NB4 (cell line): ENCODE measurements at regions not wholly inside any gene's neighbourhood (a gene's known extent, or its start where the extent isn't known, plus 50 kb on each side); places are given as distances from the start of the nearest gene placed in this dataset.

Experiments
- DNase-seq: peaks from one replicate; pipeline ENCODE4 v3.0.0; 2010; ENCODE audit warnings: low read depth
- H3K4me3 ChIP-seq: one replicate; pipeline ENCODE4 v1.5.1; 2011; ENCODE audit warnings: mild to moderate bottlenecking, low read depth, low read length, moderate library complexity
- MYC ChIP-seq: IDR thresholded peaks from 2 replicates; pipeline ENCODE4 v1.6.1; 2011; ENCODE audit warnings: low read depth, low read length
- POLR2A ChIP-seq: IDR thresholded peaks from 2 replicates; pipeline ENCODE4 v1.6.1; 2011; ENCODE audit warnings: mild to moderate bottlenecking; ENCODE audit not compliant: insufficient read length; ENCODE audit errors: extremely low read depth
- TF ChIP-seq, protein P1 (sequence below): IDR thresholded peaks from 2 replicates; pipeline ENCODE4 v1.6.1; 2011; ENCODE audit warnings: low read depth, low read length
- TF ChIP-seq, protein P2 (sequence below): IDR thresholded peaks from one replicate; pipeline ENCODE4 v1.5.1; 2012; ENCODE audit warnings: low read depth, low read length

DNA sequence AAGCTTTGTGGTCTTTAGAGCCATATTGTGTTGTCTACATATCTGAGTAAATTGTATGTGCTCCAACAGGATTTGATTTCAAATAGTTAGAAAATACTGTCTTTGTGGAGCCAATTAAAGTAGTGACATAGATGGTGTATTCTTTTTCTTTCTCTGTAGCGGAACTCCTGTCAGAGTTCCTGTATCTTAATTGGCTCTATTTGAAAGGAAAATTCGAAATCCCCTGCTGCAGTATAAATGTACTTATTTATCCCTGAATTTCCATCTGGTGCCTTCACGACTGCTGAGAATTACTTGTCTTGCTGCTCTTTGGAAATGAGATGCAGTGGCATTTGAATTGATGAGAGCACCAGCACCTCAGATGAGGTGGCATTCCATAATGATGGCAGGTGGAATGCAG, 546.7 kb upstream of the SGCD start:
- DNase-seq = no peak
- no peak overlapping the region for H3K4me3 ChIP-seq
- TF ChIP-seq, protein P1, sequence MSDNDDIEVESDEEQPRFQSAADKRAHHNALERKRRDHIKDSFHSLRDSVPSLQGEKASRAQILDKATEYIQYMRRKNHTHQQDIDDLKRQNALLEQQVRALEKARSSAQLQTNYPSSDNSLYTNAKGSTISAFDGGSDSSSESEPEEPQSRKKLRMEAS = no peak
- TF ChIP-seq MYC (no peak), POLR2A (no peak)
- TF ChIP-seq, protein P2, sequence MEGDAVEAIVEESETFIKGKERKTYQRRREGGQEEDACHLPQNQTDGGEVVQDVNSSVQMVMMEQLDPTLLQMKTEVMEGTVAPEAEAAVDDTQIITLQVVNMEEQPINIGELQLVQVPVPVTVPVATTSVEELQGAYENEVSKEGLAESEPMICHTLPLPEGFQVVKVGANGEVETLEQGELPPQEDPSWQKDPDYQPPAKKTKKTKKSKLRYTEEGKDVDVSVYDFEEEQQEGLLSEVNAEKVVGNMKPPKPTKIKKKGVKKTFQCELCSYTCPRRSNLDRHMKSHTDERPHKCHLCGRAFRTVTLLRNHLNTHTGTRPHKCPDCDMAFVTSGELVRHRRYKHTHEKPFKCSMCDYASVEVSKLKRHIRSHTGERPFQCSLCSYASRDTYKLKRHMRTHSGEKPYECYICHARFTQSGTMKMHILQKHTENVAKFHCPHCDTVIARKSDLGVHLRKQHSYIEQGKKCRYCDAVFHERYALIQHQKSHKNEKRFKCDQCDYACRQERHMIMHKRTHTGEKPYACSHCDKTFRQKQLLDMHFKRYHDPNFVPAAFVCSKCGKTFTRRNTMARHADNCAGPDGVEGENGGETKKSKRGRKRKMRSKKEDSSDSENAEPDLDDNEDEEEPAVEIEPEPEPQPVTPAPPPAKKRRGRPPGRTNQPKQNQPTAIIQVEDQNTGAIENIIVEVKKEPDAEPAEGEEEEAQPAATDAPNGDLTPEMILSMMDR = no peak

DNA sequence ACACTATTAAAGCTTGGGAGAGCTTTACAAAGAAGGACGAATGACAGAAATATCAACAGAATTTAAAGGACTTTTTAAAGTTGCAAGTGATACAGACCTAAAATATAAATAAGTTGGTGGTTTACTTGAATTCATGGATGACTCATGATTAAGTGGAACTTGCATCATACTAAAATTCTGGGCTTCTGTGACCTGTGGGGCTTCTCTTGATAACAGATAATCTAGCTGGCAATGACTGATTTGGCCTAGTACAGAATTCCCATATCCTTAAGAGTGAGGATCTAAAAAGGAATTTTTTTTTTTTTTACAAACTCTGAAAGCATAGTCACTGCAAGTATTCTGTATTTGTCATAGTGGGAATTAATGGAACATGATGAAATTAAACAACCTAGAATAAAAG, 543.7 kb upstream of the SGCD start:
- TF ChIP-seq MYC (no peak), POLR2A (no peak)
- no peak overlapping the region for H3K4me3 ChIP-seq
- no peak for DNase-seq

DNA sequence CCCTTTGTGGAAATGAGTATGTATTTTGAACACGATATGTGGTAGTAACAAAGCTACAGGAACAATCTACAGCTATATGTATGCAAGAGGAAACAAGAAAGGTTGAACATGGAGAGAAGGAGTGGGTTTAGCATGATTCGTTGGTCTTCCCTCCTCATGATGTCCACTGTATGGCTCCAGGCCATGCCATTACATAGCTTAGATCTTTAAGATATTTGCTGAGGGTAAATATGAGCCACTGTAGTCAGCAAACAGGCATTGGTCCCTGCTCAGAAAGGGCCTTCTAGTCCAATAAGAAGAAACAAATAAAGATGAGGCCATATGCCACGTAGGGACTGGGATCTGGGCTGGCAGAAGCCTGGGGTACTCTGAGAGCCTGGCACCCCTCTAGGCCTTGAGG, 543.2 kb upstream of the SGCD start:
- no peak for DNase-seq
- H3K4me3 ChIP-seq = no peak overlapping the region
- no peak for TF ChIP-seq POLR2A
- no peak for TF ChIP-seq MYC
- TF ChIP-seq, protein P1 = no peak
- TF ChIP-seq, protein P2 = no peak

DNA sequence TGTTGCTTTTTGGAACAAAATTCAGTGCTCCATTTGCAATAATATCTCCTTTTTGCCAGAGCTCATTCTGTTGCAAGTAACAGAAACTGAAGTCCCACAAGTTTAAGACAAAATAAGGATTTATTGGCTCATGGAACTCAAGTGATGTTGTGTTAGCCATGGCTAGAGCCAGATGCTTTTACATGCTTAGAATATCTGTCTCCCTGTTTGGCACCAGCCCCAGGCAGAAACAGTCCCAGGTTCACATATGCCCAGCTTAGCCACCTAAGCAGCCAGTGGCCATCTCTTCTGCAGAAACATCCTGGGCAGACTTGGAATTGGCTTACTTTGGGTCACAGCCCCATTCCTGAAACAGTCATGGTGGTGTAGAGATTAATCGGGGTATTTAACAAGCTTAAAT, 540.9 kb upstream of the SGCD start:
- DNase-seq = no peak
- H3K4me3 ChIP-seq = no peak overlapping the region
- TF ChIP-seq, protein P1 = no peak
- TF ChIP-seq, protein P2 = no peak
- TF ChIP-seq MYC (no peak), POLR2A (no peak)

DNA sequence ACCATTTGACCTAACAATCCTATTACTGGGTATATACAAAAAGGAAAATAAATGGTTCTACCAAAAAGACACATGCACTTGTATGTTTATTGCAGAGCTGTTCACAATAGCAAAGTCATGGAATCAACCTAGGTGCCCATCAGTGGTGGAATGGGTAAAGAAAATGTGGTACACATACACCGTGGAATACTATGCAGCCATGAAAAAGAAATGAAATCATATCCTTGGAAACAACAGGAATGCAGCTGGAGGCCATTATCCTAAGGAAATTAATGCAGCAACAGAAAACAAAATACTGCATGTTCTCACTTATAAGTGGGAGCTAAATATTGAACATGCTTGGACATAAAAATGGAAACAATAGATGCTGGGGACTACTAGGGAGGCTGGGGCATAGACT, 534.1 kb upstream of the SGCD start:
- no peak overlapping the region for H3K4me3 ChIP-seq
- DNase-seq = no peak
- TF ChIP-seq, protein P2 = no peak
- TF ChIP-seq MYC = no peak
- no peak for TF ChIP-seq POLR2A
- TF ChIP-seq, protein P1 = no peak

DNA sequence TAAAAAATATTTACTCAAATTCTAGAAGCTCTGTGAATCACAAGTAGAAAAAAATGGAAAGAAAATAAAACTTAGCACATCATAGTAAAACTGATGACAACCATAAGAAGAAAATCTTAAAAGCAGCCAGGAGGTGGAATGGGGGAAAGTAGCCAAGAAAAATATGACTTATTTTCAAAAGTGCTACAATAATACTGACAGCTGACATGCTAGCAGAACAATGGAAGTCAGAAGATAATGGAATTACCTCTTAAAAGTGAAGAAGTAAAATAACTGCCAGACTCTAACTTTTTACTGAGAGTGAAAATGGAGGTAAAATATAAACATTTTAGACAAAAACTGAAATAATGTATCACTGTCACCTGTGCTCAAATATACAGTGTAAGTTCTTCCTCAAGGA, 532.2 kb upstream of the SGCD start:
- DNase-seq = no peak
- H3K4me3 ChIP-seq = no peak overlapping the region

More for the DNA sequence above, 532.2 kb upstream of the SGCD start:
- TF ChIP-seq, protein P2 = no peak
- TF ChIP-seq, protein P1 = no peak
- no peak for TF ChIP-seq POLR2A
- TF ChIP-seq MYC = no peak
